K562 (cell line): ENCODE measurements at regions not wholly inside any gene's neighbourhood (a gene's known extent, or its start where the extent isn't known, plus 50 kb on each side); places are given as distances from the start of the nearest gene placed in this dataset.

ENCODE experiments used
- AFF4 ChIP-seq: sonication (generic); formaldehyde crosslinking; IDR thresholded peaks from 2 replicates; pipeline ENCODE4 v1.8.0; 2023; ENCODE audit warnings: mild to moderate bottlenecking, missing genetic modification reagents
- BRF1 ChIP-seq: IDR thresholded peaks from 3 replicates; pipeline ENCODE4 v1.6.1; 2011; ENCODE audit warnings: borderline replicate concordance, mild to moderate bottlenecking; ENCODE audit not compliant: insufficient read length; ENCODE audit errors: extremely low read depth
- CHD2 ChIP-seq: IDR thresholded peaks from 2 replicates; pipeline ENCODE4 v1.6.1; 2011; ENCODE audit warnings: low read depth, low read length
- L3MBTL2 ChIP-seq: fragments of 450-650 bp; IDR thresholded peaks from 2 replicates; pipeline ENCODE4 v1.6.1; 2016; ENCODE audit warnings: mild to moderate bottlenecking, moderate library complexity
- NR0B1 ChIP-seq: fragments of 450-650 bp; IDR thresholded peaks from one replicate; pipeline ENCODE4 v1.6.1; 2018; ENCODE audit warnings: mild to moderate bottlenecking, moderate library complexity; ENCODE audit not compliant: partially characterized antibody
- POLR2A ChIP-seq: fragments of 450-650 bp; conservative IDR thresholded peaks from 2 replicates; pipeline ENCODE4 v1.6.1; 2016
- STAT6 ChIP-seq: sonication (generic); formaldehyde crosslinking; IDR thresholded peaks from 2 replicates; pipeline ENCODE4 v1.8.1; 2023; ENCODE audit warnings: mild to moderate bottlenecking, missing genetic modification reagents
- USF2 ChIP-seq: sonication (generic); formaldehyde crosslinking; IDR thresholded peaks from 2 replicates; pipeline ENCODE4 v1.5.0; 2020; ENCODE audit warnings: missing genetic modification reagents
- ZFP36 ChIP-seq: fragments of 150-350 bp; IDR thresholded peaks from 2 replicates; pipeline ENCODE4 v1.6.1; 2018; ENCODE audit warnings: low read length, low read depth; ENCODE audit not compliant: partially characterized antibody
- ZNF143 ChIP-seq: sonication (generic); formaldehyde crosslinking; IDR thresholded peaks from 2 replicates; pipeline ENCODE4 v1.9.0; 2022; ENCODE audit warnings: mild to moderate bottlenecking, missing genetic modification reagents

- TF ChIP-seq POLR2A (no peak), BRF1 (no peak), ZFP36 (no peak), AFF4 (CRISPR knock-in tag) (no peak), NR0B1 (no peak), USF2 (CRISPR knock-in tag) (no peak), L3MBTL2 (no peak), ZNF143 (CRISPR knock-in tag) (no peak), CHD2 (no peak), STAT6 (CRISPR knock-in tag) (no peak)
Measured at GRCh38 chr11:67731583-67731982, 57.2 kb upstream of the ALDH3B2 start.
